ENCODE measurements at regions not wholly inside any gene's neighbourhood (a gene's known extent, or its start where the extent isn't known, plus 50 kb on each side); places are given as distances from the start of the nearest gene placed in this dataset.
"Not testable (repeated sequence)": the region's sequence is repeated elsewhere in the genome, so short reads cannot be mapped to it uniquely, and the experiment has no call there.

- no peak for DNase-seq (ENCODE audit: low read depth)
Observed at GRCh38 chr4:137740141-137740540, 207.8 kb upstream of the PCDH18 start.

GRCh38 chr4:137739391-137739790 lies 207.1 kb upstream of the PCDH18 start:
- no peak for DNase-seq (ENCODE audit: low read depth)

- DNase-seq (ENCODE audit: low read depth): no peak
Observed at GRCh38 chr4:137738375-137738990, 206.2 kb upstream of the PCDH18 start.

- no peak for DNase-seq (ENCODE audit: low read depth)
Observed at GRCh38 chr4:137735561-137736104, 203.3 kb upstream of the PCDH18 start.

GRCh38 chr4:137733174-137734141 lies 201.2 kb upstream of the PCDH18 start:
- not testable (repeated sequence) for DNase-seq (ENCODE audit: low read depth)

- no peak for DNase-seq (ENCODE audit: low read depth)
Observed at GRCh38 chr4:137722910-137723309, 190.6 kb upstream of the PCDH18 start.

GRCh38 chr4:137711502-137711901 lies 179.2 kb upstream of the PCDH18 start:
- DNase-seq (ENCODE audit: low read depth): no peak

GRCh38 chr4:137707626-137708025 lies 175.3 kb upstream of the PCDH18 start:
- DNase-seq (ENCODE audit: low read depth): peak; percentile 21

GRCh38 chr4:137707102-137707620 lies 174.9 kb upstream of the PCDH18 start:
- no peak for DNase-seq (ENCODE audit: low read depth)

GRCh38 chr4:137705171-137705783 lies 173.0 kb upstream of the PCDH18 start:
- DNase-seq (ENCODE audit: low read depth): peak; percentile 20

- DNase-seq (ENCODE audit: low read depth): no peak
Observed at GRCh38 chr4:137703195-137703594, 170.9 kb upstream of the PCDH18 start.

GRCh38 chr4:137702512-137702911 lies 170.2 kb upstream of the PCDH18 start:
- DNase-seq (ENCODE audit: low read depth): no peak

GRCh38 chr4:137701401-137701800 lies 169.1 kb upstream of the PCDH18 start:
- no peak for DNase-seq (ENCODE audit: low read depth)

- DNase-seq (ENCODE audit: low read depth): no peak
Observed at GRCh38 chr4:137700751-137701150, 168.5 kb upstream of the PCDH18 start.

GRCh38 chr4:137700072-137700471 lies 167.8 kb upstream of the PCDH18 start:
- DNase-seq (ENCODE audit: low read depth): no peak

GRCh38 chr4:137694138-137694537 lies 161.8 kb upstream of the PCDH18 start:
- no peak for DNase-seq (ENCODE audit: low read depth)

- DNase-seq (ENCODE audit: low read depth): no peak
Observed at GRCh38 chr4:137693641-137694040, 161.3 kb upstream of the PCDH18 start.

- no peak for DNase-seq (ENCODE audit: low read depth)
Observed at GRCh38 chr4:137692205-137692604, 159.9 kb upstream of the PCDH18 start.

GRCh38 chr4:137688651-137689050 lies 156.4 kb upstream of the PCDH18 start:
- no peak for DNase-seq (ENCODE audit: low read depth)

- DNase-seq (ENCODE audit: low read depth): no peak
Observed at GRCh38 chr4:137685357-137685756, 153.1 kb upstream of the PCDH18 start.

- no peak for DNase-seq (ENCODE audit: low read depth)
Observed at GRCh38 chr4:137681081-137681480, 148.8 kb upstream of the PCDH18 start.

- DNase-seq (ENCODE audit: low read depth): peak; percentile 95
Observed at GRCh38 chr4:137678796-137679195, 146.5 kb upstream of the PCDH18 start.
